Stimulated activated CD8-positive, alpha-beta memory T cell treated with anti-CD3 and anti-CD28 coated beads, Interleukin-7, amount 100 ng/mL, for 48 hours (primary cell): ENCODE measurements at regions not wholly inside any gene's neighbourhood (a gene's known extent, or its start where the extent isn't known, plus 50 kb on each side); places are given as distances from the start of the nearest gene placed in this dataset.
"Not testable (repeated sequence)": the region's sequence is repeated elsewhere in the genome, so short reads cannot be mapped to it uniquely, and the experiment has no call there.

Experiments
- DNase-seq, 2 donors: peaks; one replicate each; pipeline ENCODE4 v3.0.0-alpha.2; 2020; ENCODE audit warnings: low read depth in 1 of 2; ENCODE audit errors: extremely low read depth in 1 of 2

DNA sequence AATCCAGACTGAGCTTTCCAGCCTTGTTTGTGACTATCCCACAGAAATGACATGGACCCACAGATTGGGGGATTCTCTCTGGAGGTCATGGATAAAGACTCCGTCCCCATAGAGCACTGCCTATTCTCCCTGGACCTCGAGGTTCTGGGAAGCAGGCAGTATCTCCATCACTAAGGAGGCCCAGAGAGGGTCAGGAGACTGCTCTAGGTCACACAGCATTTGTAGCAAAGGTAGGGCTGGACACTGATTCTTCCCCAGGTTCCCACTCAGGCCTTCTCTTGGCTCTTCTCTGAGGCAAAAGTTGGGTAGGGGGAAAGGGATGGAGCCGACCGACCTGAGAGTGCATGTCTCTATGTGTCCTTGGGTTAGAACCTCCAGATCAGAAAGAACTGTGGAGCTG lies 80.9 kb downstream of the PTPRS start:
- no peak for DNase-seq

DNA sequence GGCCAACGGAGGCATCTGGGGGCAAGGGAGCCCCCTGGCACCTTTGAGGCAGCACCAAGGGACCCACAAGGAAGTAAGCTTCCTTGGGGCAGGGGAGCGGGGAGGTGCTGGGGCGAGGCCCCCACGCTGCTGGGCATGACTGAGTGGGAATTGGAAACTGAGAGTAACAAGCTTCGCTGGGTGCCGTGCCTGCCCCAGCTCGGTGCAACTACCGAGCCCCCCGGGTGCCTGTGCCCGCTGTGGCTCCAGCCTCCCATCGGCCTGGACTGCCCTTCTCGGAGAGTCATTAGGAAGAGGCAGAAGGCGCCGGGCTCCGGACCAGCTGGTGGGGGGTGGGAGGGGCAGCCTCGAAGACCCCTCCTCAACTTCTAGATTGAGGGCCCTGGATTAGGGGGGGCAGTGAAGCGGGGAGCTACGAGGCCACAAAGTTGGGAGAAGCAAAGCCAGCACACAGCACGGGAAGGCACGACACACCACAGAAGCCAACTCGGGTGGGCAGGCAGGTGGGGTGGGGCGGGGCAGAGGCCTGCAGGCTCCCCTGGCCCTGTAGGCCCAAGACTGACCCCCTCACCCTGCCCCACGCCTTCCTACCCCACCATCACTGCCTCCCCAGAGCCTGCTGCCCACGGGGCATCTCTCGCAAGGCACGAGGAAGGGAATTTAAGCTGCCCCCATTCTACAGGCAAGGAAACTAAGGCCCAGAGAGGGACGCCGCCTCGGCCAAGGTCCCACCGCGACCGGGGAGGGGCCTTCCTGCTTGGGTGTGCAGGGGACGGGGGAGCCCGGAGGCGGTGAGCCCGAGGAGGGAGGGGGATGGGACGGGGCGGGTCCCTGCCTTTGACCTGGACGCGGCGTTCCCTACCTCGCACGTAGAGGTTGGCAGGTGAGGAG lies 83.2 kb downstream of the PTPRS start:
- no peak for DNase-seq

DNA sequence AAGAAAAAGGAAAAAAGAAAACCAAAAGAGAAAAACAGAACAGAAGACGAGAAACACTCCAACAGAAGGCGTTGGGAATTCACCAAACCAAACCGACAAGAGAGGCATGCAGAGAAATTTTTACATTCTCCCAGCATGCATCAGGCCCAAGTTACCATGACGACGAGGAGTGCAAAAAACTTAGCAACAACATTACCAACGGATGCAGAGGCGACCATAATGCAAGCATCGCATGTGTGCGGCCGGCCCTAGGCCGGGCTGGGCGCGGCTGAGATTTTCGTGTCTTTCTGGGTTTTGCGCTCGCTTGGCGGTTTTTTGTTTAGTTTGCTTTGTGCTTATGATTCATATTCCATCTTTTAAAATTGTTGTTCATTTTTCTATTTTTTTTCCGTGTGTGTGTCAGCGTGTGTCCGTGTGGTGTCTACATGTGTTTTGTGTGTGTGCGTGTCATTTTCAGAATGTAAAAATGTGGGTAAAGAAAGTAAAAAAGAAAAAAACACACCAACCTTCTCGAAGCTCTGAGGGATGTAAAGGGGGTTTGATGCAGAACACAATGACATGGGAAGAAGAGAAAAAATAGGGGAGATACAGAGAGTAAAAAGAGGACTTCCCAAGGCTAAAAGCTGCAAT lies 84.9 kb downstream of the PTPRS start:
- no peak for DNase-seq

DNA sequence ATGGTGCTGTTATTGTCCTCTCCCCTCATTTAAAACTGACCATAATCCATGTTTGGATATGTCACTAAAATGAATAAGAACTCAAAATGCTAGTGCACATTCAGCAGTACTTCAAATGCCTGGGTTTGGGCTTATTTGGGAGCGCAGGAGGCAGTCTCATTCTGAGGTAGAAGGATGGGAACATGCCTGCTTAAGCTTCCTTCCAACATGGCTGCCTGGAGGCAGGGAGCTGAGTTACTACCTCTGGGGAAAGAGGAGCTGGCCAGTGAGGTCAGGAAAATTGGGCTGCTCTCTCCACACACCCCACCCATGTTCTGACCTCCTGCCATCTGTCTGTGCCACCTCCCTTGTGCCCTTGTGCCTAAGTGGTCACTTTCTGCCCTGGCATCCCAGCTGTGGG lies 85.7 kb downstream of the PTPRS start:
- DNase-seq, result no peak

DNA sequence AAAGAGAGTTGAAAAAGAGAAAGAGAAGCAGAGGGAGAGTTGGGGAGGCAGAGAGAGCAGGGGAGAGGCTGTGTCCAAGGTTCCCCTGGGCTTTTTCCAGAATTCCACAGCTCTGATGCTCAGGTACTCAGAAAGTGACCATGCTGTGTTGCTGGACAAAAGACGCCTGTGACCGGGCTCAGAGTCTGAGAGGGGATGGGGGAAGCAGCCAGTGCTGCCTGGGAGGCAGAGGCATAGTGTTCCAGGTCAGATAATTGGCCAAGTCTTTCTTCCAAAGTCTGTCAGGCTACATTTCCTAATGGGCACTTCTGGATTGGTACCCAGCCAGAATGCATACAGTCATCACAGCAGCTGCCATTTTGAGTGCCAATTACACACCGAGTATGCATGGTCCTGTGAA lies 86.1 kb downstream of the PTPRS start:
- DNase-seq, result no peak

DNA sequence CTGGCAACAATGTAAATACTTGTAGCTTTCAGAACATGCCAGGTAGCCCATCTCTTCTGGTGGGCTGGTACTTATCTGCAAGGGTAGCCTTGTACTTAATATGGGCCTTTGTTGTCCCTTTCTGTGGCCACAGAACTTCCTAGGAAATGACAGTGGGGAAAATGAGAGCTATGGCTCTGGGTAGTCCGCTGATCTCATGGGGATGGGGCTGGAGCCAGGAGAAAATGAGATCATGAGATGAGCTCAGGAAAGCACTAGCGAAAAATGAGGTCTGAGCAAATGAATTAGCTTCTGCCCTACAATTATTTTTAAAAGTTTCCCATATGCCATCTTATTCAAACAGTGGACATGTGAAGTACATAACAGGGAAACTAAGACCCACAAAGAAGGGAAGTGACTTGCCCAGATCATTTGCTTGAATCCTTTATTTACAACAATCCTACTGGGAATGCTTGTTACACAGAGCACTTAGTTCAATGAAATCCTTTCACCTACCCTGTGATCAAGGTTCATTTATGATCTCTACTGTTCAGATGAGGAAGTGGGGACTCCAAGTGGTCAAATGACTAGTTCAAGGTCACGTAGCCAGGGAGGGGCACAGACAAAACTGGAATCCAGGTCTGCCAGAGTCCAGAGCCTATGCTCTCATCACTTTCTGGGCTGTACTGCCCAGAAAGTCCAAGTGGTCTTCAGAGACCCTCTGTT lies 87.1 kb downstream of the PTPRS start:
- no peak for DNase-seq

DNA sequence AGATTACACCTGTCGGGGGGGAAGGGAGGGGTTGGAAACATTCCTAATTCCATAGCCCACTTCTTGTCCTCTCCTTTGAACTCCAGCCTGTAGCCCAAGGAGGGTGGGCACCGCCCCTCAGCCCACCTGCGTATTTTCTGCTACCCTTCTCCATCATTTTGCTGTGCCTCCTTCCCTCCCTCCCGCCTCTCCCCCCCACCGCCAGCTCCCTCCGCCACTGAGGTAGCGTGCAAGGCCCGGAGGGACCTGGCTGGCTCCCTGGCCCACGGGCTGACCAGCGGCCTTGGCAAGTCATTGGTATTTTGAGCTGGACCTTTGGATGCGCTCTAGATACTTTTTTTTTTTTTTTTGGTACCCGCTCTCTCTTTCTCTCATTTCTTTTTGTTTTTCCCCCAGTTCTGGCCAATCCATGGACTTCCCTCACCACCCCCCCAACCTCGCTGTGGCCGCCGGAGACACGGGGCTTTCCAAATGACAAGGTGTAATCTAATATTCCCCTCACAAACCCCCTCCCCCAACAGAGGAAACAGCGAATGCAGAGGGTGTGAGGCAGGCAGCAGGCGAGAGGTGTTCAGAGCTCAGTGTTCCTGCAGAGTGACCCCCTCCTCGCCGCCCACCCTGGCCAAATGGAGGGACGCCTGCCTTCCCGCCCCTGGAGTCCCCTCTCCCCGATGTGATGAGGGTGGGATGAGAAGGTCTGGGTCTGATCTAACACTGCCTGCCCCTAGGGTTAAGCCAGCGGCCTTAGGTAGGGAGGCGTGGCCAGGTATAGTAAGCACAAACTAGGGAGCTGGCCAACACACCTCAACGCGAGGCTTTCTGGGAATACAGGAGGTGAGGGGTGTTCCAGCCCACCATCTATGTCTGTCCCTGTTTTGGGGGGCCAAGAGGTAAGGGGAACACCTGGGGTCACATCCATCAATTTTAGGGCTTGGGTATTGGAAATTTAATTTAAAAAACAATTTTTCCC lies 89.2 kb downstream of the PTPRS start:
- DNase-seq, result no peak

DNA sequence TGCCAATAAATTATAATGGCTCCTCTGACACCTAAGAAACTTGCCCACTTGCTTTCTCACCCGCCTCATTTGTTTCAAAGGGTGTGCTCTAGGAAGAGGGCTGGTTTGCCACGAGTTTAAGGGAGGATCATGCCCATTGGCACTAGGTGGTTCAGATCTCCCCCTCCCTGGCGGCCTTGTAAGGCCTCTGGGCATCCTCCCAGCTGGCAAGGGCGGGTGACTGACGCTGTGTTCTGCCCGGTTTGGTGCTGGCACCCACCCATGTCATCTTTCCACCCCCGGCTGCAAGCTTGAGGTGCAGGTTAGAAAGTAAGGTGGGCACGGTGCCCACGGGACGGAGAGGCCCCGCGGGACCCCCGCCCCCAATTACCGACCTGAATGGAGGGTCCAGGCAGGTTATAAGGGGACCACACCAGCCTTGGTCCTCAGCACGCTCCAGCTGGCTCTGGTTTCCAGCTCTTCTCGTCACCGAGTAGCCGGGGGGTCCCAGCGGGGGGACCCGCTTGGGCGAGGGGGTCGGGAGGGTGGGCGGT lies 90.4 kb downstream of the PTPRS start:
- no peak for DNase-seq

DNA sequence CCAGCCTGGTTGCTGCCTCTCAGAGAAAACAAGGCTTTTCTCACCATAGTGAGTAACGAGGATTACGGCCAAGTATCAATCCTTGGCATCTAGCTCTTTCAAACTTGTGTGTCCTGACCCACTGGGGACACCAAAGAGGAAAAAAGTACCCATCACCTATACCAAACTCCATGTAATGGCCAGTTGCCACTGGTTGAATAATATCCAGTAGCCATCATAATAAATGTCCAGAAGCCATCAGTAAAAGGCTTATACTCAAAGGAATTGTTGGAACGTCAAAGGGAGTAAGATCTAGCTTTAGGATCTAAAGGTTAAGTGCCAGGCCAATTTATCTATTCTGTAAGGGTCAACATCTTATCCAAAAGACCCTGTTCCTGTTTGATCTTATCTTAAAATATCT lies 91.1 kb downstream of the PTPRS start:
- no peak for DNase-seq

DNA sequence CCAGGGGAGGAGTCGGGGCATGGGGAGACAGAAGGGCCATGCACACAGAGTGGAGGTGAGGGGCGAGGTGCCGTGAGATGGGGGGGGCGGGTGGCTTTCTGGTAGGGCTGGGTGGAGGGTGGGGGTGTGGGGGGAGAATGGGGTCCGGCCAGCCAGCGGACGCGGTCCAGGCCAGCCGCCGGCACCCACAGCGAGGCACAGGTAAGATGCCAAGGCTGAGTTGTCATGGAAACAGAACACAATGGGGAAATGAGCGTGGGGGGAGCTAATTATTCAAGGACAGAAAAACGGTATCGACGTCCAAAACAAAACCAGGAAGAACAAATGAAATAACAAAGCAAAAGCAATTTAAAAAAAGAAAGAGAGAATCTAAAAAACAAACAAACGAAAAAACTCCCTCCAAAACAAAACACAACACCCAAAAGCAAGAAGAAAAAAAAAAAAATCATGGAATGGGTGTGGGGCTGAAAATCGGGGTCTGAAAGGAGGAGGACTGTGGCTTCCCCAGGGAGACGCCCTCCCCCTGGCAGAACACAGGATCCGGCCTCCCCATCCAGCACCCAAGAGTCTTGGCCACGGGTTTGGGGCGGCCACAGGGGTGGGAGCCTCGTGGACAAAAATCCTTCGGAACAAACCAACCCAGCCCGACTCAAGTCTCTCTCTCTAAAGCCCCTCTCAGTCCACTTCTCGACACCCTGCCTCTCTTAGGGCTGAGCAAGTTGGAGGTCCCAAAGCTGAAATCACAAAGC lies 92.5 kb downstream of the PTPRS start:
- DNase-seq, result no peak

DNA sequence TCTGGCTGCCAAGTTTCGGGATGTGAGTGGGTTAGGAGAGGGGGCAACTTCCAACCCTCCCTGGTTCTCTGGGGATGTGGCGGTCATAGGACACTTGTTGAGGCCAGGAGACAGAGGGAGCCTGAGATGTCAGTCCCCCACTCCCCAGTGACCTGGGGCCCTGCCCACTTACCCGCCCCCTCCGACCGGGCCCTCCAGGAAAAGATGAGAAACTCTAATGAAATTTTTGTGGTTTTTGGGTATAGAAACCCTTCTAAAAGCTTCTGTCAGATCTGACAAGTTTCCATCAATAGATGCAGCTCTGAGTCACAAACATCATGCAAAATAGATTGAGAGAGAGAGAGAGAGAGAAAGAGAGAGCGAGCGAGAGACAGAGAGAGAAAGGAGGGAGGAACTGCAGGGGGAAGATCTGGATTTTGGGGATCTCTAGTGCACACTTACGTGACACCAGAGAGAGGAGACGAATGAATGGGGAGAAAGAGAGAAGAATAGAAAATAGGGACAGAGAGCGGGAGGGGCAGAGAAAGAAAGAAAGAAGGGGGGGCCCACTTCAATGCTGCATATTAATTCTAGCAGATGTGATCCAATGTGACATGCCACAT lies 94.0 kb downstream of the PTPRS start:
- DNase-seq, result peak; percentile 6 to 16

DNA sequence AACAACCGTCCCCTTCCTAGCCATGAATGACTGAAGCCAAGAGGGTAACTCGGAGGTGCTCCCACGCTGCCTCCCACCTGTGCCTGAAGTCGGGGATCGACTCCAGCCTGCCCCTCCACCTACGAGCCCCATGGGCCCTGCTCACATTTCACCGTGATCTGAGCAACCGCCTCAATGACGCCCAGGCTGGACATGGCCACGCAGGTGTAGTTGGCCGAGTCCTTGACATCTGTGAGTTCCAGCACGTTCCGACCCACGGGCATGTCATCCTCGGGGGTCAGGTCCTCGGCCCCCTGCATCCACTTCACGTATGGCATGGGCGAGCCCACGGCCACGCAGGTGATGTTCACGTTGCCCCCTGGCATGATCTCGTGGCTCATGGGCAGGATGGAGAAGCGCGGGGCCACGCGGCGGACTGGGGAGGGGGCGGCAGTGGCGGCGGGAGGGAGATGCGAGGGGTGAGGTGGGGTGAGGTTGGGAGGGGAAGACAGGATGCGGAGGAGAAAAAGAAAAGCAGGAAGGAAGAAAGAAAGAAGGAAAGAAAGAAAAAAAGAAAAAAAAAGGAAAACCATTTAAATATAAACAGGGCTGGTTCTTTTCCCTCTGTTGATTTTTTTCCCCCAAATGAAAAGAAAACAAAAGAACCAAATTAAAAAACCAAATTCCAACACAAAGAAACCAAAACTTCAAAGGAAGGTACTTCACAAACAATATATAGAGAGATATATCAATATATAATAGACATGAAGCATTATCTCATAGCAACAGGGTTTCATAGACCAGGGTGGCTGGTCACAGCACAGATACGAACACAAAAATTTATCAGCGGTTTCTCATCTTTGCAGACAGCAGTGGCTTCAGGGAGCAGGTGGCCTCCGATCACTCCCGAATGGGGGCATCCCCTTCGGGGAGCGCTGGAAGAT lies 94.7 kb downstream of the PTPRS start:
- no peak for DNase-seq

DNA sequence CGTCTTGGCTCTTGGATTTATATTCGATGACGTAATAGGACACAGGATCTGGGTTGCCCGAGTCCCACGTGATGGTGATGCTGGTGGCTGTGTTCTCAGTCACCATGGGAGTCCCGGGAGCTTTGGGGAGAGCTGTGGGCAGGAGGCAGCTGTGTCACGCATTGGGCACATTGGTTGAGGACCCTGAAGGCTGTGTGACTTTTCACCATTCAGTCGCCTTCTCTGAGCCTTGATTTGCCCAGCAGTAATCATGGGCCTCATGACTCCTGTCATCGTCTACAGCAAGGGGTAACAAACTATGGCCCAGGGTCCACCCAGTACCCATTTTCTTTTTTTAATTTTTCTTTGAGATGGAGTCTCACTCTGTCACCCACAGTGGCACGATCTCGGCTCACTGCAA lies 96.3 kb downstream of the PTPRS start:
- no peak for DNase-seq

DNA sequence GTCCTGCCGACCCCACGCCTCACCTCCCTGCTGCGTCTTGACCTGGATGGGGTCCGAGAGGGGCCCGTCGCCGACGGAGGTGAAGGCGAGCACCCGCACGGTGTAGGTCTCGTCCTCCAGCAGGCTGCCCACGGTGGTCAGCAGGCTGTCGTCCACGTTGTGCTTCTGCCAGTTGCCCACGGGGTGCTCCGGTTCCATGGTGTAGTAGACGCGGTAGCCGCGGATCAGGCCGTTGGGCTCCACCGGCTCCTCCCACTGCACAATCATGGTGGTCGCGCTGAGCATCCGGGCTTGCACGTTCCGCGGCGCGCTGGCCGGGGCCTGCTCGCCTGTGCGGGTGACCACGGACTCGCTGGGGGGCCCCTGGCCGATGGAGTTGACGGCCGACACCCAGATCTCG lies 96.7 kb downstream of the PTPRS start:
- no peak for DNase-seq

DNA sequence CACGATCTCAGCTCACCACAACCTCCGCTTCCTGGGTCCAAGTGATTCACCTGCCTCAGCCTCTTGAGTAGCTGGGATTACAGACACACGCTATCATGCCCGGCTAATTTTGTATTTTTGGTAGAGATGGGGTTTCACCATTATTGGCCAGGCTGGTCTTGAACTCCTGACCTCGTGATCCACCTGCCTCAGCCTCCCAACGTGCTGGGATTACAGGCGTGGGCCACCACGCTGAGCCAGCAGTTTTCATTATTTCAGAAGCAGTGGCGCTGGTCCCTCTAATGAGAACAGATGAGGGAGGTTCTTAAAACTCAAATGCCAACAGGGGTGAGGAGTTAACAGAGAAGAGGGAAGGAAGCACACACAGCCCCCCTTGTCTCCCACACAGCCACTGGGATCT lies 98.7 kb downstream of the PTPRS start:
- DNase-seq, result not testable (repeated sequence)

DNA sequence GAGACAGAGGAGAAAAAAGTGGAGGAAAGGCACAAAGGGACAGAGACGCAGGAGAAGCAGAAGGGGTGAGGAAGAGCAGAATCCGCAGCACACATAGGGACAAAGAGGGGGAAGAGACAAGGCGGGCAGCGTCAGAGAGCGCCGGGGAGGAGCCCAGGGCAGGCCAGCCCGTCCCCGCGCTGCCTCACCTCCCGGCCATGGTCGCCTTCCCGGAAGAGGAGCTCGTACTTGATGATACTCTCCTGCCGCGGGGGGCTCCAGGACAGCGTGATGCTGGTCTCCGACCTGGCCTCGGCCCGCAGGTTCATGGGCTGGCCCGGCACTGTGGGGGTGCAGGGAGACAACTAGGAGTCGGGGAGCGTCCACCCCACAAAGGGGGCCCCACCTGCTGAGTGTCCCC lies 100.6 kb downstream of the PTPRS start:
- no peak for DNase-seq

DNA sequence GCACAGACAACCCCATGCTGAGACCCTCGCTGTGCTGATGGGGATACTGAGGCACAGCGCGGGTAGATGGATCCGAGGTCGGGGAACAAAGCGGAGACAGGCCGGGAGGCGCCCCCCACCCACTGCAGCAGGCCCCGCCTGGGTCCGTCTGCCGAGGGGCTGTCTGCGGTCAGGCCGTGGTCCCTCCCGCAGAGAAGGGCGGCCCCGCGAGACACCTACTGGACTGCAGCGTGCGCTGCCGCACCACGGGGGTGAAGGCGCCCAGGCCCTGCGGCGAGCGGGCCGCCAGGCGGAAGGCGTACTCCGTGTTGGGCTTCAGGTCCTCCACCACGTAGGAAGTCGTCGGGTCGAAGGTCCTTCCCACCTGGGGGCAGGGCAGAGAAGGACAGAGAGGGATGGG lies 101.9 kb downstream of the PTPRS start:
- DNase-seq, result no peak

DNA sequence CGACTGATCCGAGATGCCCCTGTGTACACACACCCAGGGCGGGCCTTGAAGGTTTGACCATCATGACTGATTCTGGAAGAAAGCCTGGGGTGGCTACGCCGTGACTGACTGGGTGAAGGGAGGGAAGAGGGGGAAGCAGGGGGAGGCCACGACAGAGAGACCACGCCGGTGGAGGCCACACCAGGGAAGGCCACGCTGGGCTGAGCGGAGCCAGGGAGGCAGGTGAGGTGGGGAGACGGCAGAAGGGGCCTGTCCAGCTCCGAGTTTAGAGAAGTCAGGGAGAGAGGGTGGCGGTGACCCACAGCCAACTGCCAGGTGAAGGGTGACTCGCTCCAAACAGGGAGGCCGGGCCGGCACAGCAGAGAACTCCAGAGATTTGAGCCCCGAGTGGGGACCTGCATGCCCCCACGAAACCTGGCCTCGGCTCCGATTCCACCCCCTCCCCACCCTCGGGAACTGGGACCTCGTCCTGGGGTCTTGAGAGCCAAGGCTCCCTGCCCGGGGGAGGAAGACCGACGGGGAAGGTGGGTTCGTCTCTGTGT lies 102.6 kb downstream of the PTPRS start:
- no peak for DNase-seq
